ENCODE measurements at regions not wholly inside any gene's neighbourhood (a gene's known extent, or its start where the extent isn't known, plus 50 kb on each side); places are given as distances from the start of the nearest gene placed in this dataset.

DNA sequence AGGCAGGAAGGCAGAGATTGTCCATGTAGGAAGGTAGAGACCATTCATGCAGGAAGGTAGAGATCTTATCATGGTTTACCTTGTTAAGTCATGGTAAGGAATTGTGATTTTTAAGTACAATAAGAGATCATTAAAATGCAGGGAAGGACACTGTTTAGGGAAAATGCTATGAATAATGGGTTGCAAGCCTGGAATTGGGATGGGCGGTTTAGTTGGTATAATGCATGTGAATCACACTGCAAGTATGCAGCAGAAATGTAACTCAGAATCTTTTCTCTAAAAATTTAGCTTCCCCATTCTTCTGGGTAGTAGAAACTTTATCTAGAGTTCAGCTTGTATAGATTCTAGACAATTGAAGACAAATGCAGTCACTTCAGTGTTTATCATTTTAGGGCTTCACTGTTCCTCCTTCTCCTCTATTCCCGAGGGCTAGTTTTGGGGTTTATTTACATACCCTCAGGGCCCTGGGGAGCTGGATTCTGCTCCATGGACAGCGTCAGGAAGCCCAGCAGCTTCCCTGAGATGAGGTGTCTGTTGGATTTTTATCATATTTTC, 212.0 kb downstream of the SREK1 start:
- TF ChIP-seq, protein P1, sequence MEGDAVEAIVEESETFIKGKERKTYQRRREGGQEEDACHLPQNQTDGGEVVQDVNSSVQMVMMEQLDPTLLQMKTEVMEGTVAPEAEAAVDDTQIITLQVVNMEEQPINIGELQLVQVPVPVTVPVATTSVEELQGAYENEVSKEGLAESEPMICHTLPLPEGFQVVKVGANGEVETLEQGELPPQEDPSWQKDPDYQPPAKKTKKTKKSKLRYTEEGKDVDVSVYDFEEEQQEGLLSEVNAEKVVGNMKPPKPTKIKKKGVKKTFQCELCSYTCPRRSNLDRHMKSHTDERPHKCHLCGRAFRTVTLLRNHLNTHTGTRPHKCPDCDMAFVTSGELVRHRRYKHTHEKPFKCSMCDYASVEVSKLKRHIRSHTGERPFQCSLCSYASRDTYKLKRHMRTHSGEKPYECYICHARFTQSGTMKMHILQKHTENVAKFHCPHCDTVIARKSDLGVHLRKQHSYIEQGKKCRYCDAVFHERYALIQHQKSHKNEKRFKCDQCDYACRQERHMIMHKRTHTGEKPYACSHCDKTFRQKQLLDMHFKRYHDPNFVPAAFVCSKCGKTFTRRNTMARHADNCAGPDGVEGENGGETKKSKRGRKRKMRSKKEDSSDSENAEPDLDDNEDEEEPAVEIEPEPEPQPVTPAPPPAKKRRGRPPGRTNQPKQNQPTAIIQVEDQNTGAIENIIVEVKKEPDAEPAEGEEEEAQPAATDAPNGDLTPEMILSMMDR (IDR thresholded peaks at IDR 0.05; ENCODE audit: insufficient read depth, low read depth, low read length, missing control alignments) = no peak
- DNase-seq (ENCODE audit: low read depth) = no peak
- no peak overlapping the region for H3K4me3 ChIP-seq (ENCODE audit: low read depth, low read length)

DNA sequence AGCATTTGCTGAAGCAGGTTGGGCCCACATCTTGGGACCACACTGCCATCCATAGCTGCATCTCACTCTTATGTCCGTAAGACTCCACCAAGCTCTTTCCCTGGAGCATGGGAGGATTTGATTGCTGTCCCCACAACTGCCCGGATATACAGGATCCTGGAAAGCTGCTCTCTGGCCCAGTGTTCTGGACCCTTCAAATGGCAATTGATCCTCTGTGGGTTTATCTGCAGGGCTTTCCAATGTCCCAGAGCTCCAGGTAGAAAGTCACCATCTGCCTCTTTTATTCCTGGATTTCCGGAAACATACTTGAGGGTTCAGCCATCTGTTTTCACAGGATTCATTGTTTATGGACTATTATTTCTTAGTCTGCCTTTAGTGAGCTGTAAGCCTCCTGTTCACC, 214.6 kb downstream of the SREK1 start:
- no peak for DNase-seq (ENCODE audit: low read depth)
- no peak overlapping the region for H3K4me3 ChIP-seq (ENCODE audit: low read depth, low read length)
- TF ChIP-seq, protein P1 (IDR thresholded peaks at IDR 0.05; ENCODE audit: insufficient read depth, low read depth, low read length, missing control alignments) = no peak

DNA sequence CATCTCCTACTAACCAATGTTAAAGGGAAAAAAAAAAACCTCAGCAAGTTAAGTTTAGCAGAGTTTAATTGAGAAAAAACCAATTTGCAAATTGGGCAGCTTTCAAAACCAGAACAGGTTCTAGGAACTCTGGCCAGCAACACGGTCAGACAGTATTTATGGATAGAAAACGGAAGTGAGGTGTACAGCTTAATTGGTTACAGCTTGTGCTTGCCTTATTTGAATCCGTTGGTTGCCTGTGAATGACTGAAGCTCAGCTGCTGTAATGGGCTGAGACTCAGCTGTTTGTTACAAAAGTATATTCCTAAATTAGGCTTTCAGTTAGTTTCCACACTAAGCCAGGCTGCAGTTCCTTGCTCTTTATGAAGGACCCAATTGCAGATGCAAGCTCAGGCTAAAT, 217.0 kb downstream of the SREK1 start:
- TF ChIP-seq, protein P1 (IDR thresholded peaks at IDR 0.05; ENCODE audit: insufficient read depth, low read depth, low read length, missing control alignments) = no peak
- DNase-seq (ENCODE audit: low read depth) = no peak
- H3K4me3 ChIP-seq (ENCODE audit: low read depth, low read length) = no peak overlapping the region

DNA sequence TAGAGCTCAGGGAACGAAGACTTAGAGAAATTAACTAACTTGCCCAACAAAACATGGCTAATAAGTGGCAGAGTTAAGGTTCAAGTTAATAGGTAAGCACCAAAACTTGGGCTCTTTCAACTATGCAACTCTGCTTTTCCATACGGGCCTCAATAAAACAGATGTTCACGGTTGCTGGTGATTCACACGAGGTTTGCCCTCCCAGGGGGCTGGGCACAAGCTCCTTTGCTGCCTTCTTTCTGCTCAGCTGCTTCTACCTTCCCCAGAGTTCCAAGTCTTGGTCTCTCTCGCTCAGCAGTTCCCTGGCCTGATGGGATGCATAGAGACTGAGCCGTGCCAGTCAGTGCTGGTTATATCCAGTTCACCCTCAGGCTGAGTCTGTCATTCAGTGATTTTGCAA, 217.9 kb downstream of the SREK1 start:
- TF ChIP-seq, protein P1 (IDR thresholded peaks at IDR 0.05; ENCODE audit: insufficient read depth, low read depth, low read length, missing control alignments) = no peak
- no peak for DNase-seq (ENCODE audit: low read depth)
- H3K4me3 ChIP-seq (ENCODE audit: low read depth, low read length) = no peak overlapping the region

DNA sequence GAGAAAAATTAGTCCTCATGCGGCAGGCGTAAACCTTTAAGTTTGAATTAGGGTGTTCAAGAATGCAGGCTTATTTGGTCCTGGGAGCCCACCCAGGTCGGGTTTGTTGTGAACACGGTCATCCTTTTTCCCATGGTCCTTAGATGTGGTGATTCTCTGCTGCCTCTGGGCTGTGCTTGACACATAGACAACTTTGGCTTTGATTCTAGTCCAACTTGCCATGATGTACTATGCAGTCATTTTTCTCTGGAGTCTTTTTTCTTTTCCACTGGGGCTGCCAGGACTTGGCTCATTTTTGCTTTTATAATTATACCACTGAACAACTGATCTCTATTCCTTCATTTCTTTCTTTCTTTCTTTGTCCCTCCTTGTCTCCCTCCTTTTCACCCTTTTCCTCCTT, 218.6 kb downstream of the SREK1 start:
- TF ChIP-seq, protein P1 (IDR thresholded peaks at IDR 0.05; ENCODE audit: insufficient read depth, low read depth, low read length, missing control alignments) = no peak
- no peak for DNase-seq (ENCODE audit: low read depth)
- no peak overlapping the region for H3K4me3 ChIP-seq (ENCODE audit: low read depth, low read length)

DNA sequence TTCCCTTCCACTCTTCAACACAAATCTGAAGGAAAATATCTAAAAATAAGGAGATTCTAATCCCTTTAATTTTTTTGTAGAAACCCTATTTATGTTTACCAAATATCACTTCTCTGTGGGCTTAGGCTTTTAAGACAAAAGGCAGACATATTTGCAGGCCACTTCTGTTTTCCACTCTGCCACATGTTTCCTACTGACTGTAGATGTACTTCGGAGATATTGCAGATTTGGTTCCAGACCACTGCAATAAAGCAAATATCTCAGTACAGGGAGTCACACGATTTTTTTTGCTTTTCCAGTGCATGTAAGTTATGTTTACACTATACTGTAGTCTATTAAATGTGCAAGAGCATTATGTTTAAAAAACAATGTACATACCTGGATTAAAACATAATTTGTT, 219.0 kb downstream of the SREK1 start:
- no peak overlapping the region for H3K4me3 ChIP-seq (ENCODE audit: low read depth, low read length)
- DNase-seq (ENCODE audit: low read depth) = no peak
- TF ChIP-seq, protein P1 (IDR thresholded peaks at IDR 0.05; ENCODE audit: insufficient read depth, low read depth, low read length, missing control alignments) = no peak

DNA sequence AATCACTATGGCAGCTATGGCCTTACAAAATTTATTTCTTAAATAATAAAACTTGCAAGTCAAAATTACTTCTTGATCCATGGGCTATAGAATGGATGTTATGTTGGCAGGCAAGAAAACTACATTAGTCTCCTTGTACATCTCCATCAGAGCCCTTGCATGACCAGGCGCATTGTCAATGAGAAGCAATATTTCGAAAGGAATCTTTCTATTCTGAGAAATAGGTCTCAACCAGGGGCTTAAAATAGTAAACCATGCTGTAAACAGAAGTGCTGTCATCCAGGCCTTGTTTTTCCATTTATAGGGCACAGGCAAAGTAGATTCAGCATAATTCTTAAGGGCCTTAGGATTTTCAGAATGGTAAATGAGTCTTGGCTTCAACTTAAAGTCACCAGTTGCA, 220.1 kb downstream of the SREK1 start:
- DNase-seq (ENCODE audit: low read depth) = no peak
- TF ChIP-seq, protein P1 (IDR thresholded peaks at IDR 0.05; ENCODE audit: insufficient read depth, low read depth, low read length, missing control alignments) = no peak
- no peak overlapping the region for H3K4me3 ChIP-seq (ENCODE audit: low read depth, low read length)
